ENCODE measurements at regions not wholly inside any gene's neighbourhood (a gene's known extent, or its start where the extent isn't known, plus 50 kb on each side); places are given as distances from the start of the nearest gene placed in this dataset.

DNA sequence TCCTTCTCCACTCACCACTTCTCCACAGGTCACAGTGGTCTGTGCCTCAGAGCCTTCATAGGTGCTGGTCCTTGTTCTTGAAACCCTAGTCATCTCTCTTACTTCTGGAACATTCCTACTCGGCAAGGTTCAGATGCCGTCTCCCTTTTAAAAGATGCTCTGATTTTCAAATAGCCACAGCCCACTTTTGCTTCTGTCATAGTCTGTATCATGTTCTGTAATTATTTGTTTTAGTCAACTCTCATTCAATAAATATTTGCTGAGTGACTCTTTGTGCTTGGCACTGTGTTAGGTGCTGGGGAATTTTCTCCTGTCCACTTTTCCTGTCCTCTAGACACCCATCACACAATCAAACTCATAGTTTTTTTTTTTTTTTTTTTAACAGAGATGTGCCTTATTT, 181.3 kb upstream of the IL12B start:
- Histone ChIP-seq H3K79me2 (ENCODE audit: control insufficient read depth, insufficient read depth, low read length) (no peaks in the 10 kb centered on the region), H3K27me3 (ENCODE audit: control insufficient read depth in 2 of 2, insufficient read depth in 2 of 2, low read length in 2 of 2) (no peaks in the 10 kb centered on the region; a peak in 1 of 5 replicates), H3K9me3 (replicated peaks; ENCODE audit: control insufficient read depth, insufficient read depth, low read depth, low read length) (no peaks in the 10 kb centered on the region), H3K27ac (ENCODE audit: extremely low read depth, low read depth, low read length) (no peak overlapping the region), H3K4me3 (no peak overlapping the region), H3K36me3 (ENCODE audit: control insufficient read depth, insufficient read depth, low read length) (no peaks in the 10 kb centered on the region), H4K20me1 (replicated peaks; ENCODE audit: control insufficient read depth, insufficient read depth, low read length) (no peaks in the 10 kb centered on the region), H2AFZ (ENCODE audit: low read depth, low read length) (no peak overlapping the region), H3K4me2 (ENCODE audit: insufficient read depth, low read length) (no peak overlapping the region), H3K4me1 (replicated peaks in 1 of 2; ENCODE audit: control insufficient read depth in 2 of 2, insufficient read depth in 2 of 2, low read length in 2 of 2) (no peaks in the 10 kb centered on the region), H3K9ac (ENCODE audit: insufficient read depth in 1 of 2, low read depth in 2 of 2, low read length in 2 of 2) (no peak overlapping the region), H3K9me1 (ENCODE audit: control insufficient read depth, insufficient read depth, low read length) (no peaks in the 10 kb centered on the region)
- ATAC-seq (no peak), DNase-seq (ENCODE audit: extremely low read depth in 1 of 4, low spot score in 3 of 4) (no peak), FAIRE-seq (no peak)
- 5% methylated on average over 2 of the region's 2 CpGs for WGBS (ENCODE audit: insufficient coverage, low coverage, missing lambda C conversion rate)
- CTCF ChIA-PET (ENCODE audit: low intra/inter-chr PET ratio), result no interaction called here
- intact Hi-C loops (cut with micrococcal nuclease), result loop anchor here (10.0 kb wide), 2 partner anchors 153 to 263 kb away; no protein-coding TSS in a partner anchor
- POLR2A ChIA-PET, result no interaction called here
- TF ChIP-seq DNMT1 (IDR thresholded peaks at IDR 0.05) (no peak), ZNF696 (CRISPR knock-in tag; conservative IDR thresholded peaks at IDR 0.05) (no peak), ETS2 (tag; IDR thresholded peaks at IDR 0.05; ENCODE audit: borderline replicate concordance, poor library complexity, severe bottlenecking) (no peak), KAT2B (IDR thresholded peaks at IDR 0.05; ENCODE audit: low read depth, low read length) (no peak), EGR1 (conservative IDR thresholded peaks at IDR 0.05) (no peak), FOS (IDR thresholded peaks at IDR 0.05; ENCODE audit: extremely low read depth, insufficient read length) (no peak), ZC3H8 (IDR thresholded peaks at IDR 0.05) (no peak), BACH1 (tag; IDR thresholded peaks at IDR 0.05) (no peak), NCOA2 (IDR thresholded peaks at IDR 0.05; ENCODE audit: partially characterized antibody in 2 of 2) (no peak), RNF219 (CRISPR knock-in tag; IDR thresholded peaks at IDR 0.05) (no peak), SMAD1 (IDR thresholded peaks at IDR 0.05; ENCODE audit: low read depth, low read length, partially characterized antibody) (no peak), ZFP36 (IDR thresholded peaks at IDR 0.05; ENCODE audit: low read depth, low read length, partially characterized antibody) (no peak), STAG1 (CRISPR knock-in tag; IDR thresholded peaks at IDR 0.05; ENCODE audit: borderline replicate concordance) (no peak), CBX5 (IDR thresholded peaks at IDR 0.05; ENCODE audit: borderline replicate concordance, low read depth) (no peak)
- TF ChIP-seq, protein P1, sequence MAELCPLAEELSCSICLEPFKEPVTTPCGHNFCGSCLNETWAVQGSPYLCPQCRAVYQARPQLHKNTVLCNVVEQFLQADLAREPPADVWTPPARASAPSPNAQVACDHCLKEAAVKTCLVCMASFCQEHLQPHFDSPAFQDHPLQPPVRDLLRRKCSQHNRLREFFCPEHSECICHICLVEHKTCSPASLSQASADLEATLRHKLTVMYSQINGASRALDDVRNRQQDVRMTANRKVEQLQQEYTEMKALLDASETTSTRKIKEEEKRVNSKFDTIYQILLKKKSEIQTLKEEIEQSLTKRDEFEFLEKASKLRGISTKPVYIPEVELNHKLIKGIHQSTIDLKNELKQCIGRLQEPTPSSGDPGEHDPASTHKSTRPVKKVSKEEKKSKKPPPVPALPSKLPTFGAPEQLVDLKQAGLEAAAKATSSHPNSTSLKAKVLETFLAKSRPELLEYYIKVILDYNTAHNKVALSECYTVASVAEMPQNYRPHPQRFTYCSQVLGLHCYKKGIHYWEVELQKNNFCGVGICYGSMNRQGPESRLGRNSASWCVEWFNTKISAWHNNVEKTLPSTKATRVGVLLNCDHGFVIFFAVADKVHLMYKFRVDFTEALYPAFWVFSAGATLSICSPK (IDR thresholded peaks at IDR 0.05; ENCODE audit: borderline replicate concordance), result no peak
- in situ Hi-C loops (cut with MboI), result no loop called here
- BruUV-seq (replicated peaks), result no TSS peak
